Activated CD4-positive, alpha-beta T cell treated with anti-CD3 and anti-CD28 coated beads for 24 hours (primary cell): ENCODE measurements at regions not wholly inside any gene's neighbourhood (a gene's known extent, or its start where the extent isn't known, plus 50 kb on each side); places are given as distances from the start of the nearest gene placed in this dataset.

ENCODE experiments used
- DNase-seq, 2 donors: peaks; one replicate each; pipeline ENCODE4 v3.0.0-alpha.2; 2020; ENCODE audit warnings: low read depth in 2 of 2

DNA sequence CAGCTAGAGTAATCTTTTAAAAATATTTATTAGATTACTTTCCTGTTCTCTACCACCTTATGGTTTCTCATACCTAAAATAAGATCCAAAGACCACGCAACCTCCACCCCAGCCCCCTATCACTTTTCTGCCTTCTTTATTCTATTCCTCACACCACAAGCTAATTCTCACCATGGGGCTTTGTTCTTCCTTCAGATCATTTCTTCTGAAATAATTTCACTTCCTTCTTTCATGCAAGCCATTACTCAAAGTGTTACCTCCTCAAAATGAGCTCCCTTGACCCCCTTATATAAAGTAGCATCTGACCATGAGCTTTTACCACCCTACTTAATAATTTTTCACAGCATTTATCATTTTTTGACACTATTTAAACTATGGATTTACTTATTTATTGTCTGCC is 233.2 kb upstream of the TMCO5A start:
- DNase-seq, result no peak

DNA sequence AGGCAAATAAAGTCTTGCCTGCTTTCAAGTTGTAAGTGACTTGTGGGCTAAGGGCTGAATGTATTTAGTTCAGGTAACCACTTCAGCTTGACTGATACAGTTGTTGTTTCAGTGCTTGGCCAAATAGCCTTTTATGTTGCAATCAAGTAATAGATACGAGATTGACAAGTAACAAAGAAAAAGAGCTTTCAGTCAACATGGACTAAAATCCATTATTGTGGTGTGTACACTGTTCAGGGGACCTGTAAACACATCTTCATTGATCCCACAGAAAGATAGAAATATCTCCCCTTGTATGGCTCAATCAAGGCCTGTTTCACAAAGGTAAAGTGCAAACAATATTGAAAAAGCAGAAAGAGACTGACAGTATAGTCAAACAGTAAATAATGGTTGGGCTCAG is 224.8 kb upstream of the TMCO5A start:
- no peak for DNase-seq

DNA sequence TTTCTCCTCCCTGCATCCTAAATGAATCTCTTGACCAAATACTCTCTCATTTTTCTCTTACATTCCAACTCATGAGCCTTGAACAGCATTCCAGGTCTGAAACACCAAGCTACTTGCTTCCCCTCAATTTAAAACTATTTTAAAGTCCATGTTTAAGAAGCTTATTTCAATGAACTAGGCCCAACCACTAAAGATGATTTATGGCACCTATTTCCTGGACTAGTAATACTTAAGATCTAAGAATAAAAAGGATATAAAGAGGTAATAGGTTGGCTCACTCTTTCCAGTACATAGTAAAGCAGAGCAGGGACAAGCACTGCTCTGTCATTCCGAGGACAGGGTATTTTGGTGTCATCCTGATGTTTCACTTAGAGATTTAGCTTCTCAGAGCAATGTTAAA is 219.3 kb upstream of the TMCO5A start:
- no peak for DNase-seq

DNA sequence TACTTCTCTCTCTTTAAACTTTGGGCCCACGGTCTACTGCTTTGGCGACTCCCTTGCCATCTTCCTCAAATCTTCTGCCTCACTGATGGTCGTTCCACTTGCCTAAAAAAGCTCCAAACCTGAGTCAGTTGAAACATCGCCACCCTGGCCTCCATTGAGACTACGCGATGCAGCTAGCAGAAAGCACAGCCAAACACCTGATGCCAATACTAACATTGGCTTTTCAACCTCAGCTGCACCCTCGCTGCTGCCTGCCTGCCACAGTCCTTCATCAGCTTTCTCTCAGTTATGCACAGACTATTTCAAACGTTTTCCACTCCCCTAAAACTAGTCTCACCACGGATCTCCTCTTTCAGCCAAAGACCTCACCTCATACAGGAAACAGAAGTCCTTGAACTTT is 214.2 kb upstream of the TMCO5A start:
- no peak for DNase-seq

DNA sequence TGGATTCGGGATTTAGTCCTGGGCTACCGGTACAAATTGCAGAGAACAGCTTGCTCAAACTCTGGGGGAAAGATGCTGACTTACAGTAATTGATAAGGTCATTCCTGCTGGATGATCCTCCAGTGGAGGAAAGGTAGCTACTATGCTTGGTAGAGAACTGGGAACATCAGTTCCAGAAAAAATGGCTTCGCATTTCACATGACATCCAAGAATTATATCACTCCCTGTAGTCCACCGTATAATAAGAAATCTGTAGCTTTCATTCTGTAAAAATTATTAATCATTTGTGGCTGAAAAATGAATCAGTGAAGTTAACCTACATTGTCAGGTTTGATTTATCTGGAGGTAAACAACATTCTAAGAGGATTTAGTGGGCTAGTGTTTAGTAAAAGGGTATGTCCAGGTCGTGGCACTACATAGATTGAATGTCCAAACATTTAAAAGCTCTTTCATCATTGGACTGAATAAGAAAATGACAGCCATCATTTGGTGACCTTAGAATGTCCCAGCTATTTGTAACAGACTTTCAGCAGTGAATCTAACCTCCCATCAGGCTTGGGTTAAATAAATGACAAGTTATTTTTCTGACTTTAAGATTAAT is 203.2 kb upstream of the TMCO5A start:
- no peak for DNase-seq

DNA sequence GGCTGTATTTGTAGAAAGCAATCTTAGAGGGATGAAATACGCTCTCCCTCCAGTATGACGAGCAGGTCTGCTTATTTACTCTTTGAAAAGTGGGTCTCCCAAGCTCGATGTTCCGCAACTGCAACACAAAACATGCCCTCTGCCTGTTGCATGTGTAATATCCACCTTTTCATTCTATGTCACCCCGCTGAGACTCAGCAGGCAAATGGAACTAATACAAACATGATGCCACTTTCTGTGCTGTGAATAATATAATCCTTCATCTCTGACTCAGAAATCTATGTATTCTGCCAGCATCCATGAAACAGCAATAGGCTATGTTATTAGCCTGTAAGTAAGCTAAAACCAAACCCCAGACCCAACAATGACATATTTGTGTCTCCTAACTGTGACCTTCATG is 200.8 kb upstream of the TMCO5A start:
- no peak for DNase-seq

DNA sequence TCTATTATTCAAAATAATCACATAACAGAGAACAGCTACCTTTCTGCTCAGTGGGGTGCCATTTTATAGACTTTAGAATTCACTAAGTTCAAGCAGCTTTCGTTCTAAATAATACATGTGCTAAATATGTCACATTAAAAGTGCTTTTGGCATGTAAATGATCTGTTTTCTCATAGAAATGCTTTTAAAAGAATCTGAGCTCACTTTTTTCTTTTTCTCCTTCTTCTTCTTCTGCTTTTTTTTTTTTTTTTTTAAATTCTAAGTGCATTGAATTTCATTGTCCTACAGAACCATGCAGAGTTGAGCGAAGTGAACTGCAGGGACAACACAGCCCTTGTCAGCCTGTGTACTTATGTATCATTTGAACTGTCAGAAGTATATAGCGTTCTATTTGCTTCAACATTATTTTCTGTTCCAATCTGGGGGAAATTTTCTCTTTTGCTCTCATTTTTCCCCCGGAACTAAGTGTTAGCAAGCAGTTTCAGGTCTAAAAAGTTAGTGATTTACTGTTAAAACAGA is 193.8 kb upstream of the TMCO5A start:
- no peak for DNase-seq

DNA sequence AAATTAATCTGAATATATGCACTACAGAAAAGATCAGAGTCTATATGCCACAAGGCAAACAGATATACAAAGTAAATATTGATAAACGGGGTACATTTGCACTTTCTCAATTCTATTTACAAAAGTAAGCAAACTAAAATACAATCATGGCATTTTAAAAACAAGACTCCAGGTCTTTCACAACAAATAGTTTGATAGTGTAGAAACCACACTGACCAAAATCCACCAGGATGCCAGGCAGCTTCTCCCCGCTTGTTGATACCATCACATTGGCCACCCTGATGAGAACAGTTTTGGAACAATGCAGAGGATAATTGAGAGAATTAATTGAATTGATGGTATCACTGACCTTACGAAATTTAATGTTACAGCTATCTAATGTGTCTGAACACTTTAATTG is 190.6 kb upstream of the TMCO5A start:
- no peak for DNase-seq

DNA sequence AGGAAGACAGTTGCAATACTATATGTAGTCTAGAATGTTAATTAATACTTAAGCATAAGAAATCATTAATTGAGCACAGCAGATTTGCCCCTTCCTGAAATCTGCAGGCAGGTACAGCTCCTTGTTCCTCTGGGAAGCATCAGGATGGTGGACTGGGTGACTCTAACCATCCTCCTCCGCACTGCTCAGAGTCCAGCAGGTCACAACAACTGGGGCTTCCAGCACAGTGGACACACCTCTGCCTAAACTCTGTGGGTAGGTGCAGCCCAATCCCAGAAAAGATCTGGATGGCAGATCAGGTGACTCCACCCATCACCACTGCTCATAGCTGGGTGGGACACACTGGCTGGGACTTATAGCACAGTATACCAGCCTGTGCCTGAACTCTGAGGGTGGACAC is 189.9 kb upstream of the TMCO5A start:
- DNase-seq, result no peak

DNA sequence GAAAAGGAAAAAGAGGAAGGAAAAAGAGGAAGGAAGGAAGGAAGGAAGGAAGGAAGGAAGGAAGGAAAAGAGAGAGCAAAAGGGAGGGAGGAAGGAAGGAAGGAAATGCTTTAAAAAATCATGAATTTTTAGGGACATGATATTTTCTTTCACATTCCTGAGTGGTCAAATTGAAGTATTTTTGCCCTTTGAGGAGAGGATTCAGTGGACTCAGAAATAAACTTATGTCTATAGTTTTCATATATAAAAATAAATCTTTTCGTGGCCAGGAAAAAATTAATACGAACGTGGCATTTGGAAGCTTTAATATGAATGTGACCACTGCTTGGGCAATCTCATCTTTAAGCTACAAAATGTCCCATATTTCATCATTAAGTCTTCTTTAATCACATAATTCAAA is 183.0 kb upstream of the TMCO5A start:
- no peak for DNase-seq

DNA sequence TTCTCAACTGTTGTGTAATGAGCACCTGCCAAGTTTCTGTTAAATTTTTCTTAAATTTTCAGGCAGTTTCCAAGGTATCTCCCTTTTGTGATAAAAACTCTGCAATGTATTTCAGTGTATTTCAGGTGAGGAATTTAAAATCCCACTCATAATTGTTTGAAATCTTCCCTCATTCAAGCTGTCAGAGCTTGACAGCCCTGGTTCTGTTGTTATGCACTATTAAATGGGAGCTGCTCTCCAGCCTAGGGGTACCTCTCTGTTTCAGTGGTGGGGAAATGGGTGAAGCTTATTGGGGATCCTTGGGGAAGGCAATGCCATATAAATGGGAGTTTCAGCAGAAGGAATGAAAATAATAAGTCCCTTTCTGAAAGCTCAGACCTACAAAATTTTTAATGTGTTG is 178.0 kb upstream of the TMCO5A start:
- no peak for DNase-seq

DNA sequence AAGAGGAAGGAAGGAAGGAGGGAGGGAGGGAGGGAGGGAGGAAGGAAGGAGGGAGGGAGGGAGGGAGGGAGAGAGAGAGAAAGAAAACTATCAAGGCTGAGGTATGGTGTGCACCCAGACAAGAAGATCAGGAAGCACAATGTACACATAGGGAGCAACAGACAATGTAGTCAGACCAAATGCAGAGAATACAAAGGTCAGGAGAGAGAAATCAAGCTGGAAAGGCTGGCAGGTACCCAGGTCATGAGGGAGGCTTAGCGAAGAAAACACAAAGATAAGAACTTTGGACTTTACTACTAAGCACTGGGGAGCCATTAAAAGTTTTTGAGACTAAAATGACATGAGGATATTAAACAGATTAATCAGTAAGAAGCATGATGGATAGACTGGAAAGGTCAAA is 176.0 kb upstream of the TMCO5A start:
- no peak for DNase-seq

DNA sequence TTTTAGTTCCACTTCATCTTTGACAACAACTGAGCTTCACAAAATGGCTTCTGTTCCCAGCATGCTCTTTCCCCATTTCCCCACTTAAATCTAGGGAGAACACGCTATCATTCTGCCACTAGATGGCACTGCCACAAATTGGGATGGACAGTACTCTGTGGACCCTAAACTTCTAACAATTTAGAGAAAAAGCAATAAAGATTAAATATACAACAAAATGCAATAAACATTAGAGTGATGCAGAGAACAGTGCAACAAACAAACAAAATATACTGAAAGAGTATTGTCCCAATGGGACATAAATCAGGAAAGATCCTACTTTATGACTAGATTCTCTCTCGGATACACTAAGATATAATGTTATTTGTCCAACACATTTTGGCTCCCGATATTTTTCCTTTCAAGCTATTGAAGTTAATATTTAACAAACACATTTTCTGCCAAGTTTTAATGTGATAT is 169.7 kb upstream of the TMCO5A start:
- DNase-seq, result peak in 1 of 2 donors; percentile 9

DNA sequence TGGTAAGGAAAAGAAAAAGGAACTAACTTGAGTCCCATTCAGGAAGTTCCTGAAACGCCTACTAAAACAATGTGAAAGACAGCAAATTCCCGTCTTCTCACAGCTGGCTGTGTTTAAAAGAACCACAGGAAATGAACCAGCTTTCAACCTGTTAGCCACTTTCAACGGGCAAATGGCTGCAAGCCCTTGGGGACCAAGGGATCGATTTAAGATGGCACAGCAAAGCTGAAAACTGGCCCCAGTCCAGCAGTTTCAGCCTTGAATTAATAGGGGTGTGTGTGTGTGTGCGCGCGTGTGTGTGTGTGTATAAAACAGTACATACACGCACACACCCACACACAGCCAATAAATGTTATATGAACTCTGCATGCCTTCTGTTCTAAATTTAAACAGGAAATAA is 168.7 kb upstream of the TMCO5A start:
- DNase-seq, result no peak

DNA sequence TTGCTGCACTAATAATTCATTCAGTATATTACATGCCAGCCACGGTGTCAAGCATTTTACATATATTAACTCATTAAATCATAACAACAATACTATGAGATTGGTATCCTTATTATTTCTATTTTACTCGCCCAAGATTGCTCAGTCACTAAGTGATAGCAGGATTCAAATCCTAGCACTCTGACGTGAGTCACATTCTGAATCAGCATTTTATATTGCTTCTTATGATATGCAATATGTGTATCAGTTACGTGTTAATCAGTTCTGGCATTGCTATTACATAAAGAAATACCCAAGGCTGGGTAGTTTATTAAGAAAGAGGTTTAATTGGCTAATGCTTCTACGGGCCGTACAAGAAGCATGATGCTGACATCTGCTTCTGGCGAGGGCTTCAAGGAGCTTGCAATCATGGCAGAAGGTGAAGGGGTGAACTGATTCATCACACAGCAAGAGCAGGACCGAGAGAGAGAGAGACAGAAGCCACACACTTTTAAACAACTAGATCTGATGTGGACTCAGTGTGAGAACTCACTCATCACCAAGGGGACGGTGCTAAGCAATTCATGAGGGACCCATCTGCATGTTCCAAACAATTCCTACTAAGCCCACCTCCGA is 166.5 kb upstream of the TMCO5A start:
- no peak for DNase-seq

DNA sequence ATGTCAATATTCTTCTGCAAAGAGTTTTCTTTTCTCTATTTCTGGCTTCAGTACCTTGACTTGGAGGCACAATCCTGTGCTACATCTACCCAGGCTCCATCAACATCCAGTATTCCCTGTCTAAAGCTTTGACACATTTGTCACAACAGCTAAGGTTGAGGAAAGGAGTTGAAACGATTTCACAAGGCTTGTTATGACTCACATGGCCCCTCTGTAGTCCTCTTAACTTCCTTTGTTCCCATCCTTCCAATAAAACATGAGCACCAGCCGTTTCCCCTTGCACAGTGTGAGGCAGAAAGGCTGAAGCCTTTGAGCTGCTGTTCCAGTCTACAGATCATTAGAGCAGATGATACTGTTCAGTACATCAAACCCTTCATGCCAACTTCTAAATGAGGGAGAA is 163.0 kb upstream of the TMCO5A start:
- DNase-seq, result no peak

DNA sequence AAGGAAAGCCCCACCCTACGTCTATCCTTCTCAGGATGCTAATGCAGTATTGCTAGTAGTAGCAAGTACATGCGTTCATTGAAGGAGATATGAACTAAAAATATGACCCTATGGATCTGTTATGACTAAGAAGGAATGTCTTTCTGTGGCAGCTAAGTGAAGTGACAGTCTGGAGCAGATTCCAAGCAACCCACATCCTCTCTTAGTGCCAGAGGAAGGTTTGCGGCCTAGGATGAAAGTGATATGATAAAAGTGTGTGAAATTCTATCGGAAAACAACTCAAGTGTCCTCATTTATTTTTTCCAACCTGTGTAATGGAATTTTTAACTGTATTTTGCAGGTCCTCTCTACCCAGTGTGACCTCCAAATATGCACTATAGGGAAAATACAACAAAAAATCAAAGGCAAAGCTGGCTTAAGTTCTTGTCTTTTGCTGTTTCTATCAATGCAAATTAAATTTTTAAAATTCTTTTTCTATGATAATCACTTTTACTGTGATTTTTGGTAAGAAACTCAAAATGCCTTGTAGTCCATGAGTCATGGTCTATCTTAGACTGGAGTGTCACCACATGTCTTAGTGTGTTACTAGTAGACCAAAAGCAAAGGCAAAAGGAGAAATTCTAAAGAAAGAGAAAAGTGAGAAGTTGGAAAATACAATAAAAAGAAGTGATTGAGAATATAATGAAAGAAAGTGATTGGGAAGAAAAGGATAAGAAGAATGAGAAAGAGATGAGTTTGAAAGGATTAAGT is 161.2 kb upstream of the TMCO5A start:
- DNase-seq, result no peak

DNA sequence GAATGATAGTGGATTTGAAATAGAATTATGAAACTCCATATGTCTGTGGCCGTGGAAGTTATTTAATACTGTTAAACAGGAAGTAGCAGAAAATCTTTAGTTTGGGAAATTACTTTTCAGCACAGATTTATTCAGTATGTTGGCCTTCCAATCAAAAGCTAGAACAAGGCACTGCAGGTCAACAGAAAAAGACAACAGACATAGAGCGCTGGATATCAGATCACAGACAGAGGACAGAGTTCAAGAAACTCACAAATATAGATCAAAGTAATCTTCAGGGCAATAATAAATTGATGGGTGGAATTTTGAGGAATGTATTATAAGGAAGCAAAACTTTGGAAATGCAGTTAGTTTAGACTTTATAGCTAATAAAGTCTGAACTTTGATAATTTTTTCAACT is 159.5 kb upstream of the TMCO5A start:
- DNase-seq, result no peak

DNA sequence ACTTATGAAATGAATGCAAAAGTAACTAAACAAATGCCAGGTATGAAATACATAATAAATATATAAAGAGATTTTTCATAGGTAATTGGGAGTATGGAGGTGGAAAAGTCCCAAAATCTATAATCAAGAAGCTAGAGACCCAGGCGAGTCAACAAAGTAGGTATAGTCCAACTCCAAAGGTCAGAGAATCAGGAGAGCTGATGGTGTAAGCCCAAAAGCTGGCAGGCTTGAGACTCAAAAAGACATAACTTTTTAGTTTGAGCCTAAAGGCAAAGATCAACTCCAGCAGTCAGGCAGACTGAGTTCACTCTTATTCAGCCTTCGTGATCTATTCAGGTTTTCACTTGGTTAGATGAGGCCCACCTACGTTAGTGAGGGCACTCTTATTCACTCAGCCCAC is 157.4 kb upstream of the TMCO5A start:
- DNase-seq, result no peak

DNA sequence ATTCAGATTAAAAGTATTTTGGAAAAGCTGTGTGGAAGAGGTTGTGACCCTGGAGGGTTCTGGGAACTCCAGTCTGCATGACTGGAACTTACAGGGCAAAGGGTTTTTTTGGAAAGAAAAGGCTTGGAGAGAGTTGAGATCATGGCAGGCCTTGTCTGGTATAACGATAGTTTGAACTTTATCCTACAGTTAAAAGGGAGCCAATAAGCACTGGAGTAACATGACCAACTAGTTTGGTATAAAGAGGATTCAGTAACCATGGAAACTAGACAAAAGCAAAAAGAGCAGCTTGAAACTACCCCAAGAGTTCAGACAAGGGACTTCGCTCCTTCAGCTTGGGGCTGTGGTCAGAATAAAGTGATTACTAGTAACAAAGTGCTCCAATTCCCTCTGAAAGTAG is 151.2 kb upstream of the TMCO5A start:
- DNase-seq, result no peak

DNA sequence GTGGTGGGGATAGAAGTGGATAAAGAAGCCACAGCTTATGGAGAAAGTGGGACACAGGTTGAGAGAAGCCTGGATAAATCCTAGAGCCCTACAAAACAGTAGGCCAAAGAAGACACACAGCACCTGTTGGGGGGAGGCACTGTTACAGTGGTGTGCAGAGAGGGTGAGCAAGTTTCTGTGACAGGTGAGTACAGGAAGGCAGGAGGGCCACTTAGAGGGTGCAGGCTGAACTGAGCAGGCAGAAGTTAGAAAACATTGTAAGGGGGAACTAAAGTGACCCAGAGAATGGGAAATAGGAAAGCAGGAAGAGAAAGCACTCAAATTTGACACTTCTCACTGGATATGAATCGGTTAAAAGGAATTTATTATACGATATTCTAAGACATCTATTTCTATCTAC is 146.1 kb upstream of the TMCO5A start:
- no peak for DNase-seq

DNA sequence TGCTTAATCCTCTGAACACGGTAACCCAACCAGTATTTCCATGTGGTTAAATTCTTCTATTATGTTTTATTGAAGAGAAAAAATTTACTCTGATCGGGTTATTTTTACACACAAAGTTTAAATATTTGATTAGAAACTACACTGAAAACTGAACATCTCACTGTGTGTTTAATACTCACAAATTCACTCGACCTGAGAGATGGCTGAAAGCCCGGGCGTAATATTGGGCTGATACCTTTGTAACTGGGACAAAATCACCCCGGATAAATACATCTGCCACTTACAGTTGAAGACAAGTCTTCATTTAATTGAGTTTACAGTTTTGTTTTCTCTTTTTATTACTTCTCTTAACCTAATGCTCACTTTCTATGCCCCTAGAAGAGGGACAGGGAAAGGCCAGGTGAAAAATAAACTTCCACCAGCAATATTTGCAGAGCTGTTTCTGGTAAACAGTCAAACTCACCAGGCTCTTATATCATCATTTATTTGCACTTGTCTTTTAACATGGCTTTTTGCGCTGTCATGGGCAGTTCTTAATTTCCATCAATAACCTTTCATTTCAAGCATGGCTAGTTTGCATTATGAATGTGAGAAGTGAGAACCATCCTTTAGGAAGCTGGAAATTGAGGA is 145.6 kb upstream of the TMCO5A start:
- no peak for DNase-seq

DNA sequence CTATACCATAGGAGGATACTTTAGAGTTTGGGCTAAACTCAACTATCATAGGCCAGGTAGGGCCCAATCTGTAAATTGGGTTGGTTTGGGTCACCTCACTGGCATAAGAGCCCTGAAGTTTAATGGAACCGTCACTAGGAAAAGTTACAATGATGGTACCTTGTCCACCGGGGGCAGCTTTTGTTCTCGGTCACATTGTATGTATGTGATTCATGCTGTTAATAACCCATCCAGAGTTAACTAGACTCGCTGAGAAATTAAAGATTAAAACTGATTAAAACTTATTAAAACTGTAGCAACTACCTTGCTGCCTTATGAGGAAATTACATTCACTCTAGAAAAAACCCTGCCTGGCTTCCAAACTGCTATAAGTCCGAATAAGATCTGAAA is 145.0 kb upstream of the TMCO5A start:
- DNase-seq, result no peak
